Activated CD8-positive, alpha-beta memory T cell treated with anti-CD3 and anti-CD28 coated beads, Interleukin-2, amount 10 ng/mL, durations not matched to agents 7 days and 5 days (primary cell): ENCODE measurements at regions not wholly inside any gene's neighbourhood (a gene's known extent, or its start where the extent isn't known, plus 50 kb on each side); places are given as distances from the start of the nearest gene placed in this dataset.
"Not testable (repeated sequence)": the region's sequence is repeated elsewhere in the genome, so short reads cannot be mapped to it uniquely, and the experiment has no call there.

Experiments used
- ATAC-seq: fragments of 150-1000 bp; cut with Tn5 transposase; one replicate; pipeline ENCODE4 v1.10.0; 2021; ENCODE audit warnings: moderate library complexity
- CTCF ChIA-PET: fragments of 350-600 bp; sonication (Branson Sonifier 250); formaldehyde crosslinking; loops from one replicate; lab custom pipeline; 2021; ENCODE audit warnings: antibody characterized with exemption; lab: Charles Lee
- DNase-seq: peaks from one replicate; pipeline ENCODE4 v3.0.0-alpha.2; 2020
- H3K27ac Mint-ChIP-seq: one replicate; pipeline ENCODE4 v1.8.0; 2021; ENCODE audit warnings: mild to moderate bottlenecking, mixed read lengths
- H3K27me3 Mint-ChIP-seq: one replicate; pipeline ENCODE4 v1.8.0; 2021; ENCODE audit warnings: mixed read lengths
- H3K36me3 Mint-ChIP-seq: one replicate; pipeline ENCODE4 v1.8.0; 2021; ENCODE audit warnings: mild to moderate bottlenecking, mixed read lengths
- H3K4me1 Mint-ChIP-seq: one replicate; pipeline ENCODE4 v1.8.0; 2021; ENCODE audit warnings: mixed read lengths
- H3K4me3 Mint-ChIP-seq: one replicate; pipeline ENCODE4 v1.8.0; 2021; ENCODE audit warnings: mild to moderate bottlenecking, moderate library complexity, mixed read lengths
- H3K9me3 Mint-ChIP-seq: one replicate; pipeline ENCODE4 v1.8.0; 2022; ENCODE audit warnings: low read depth, mixed read lengths

- Mint-ChIP-seq H3K36me3 (peaks cover 13% of the 10 kb centered on the region), H3K4me1 (peaks cover 42% of the 10 kb centered on the region), H3K27me3 (peaks cover 6% of the 10 kb centered on the region), H3K27ac (peak overlapping the region; percentile 57), H3K9me3 (peaks cover 2% of the 10 kb centered on the region), H3K4me3 (peak overlapping the region; percentile 3)
- DNase-seq (peak; percentile 43), ATAC-seq (peak; percentile 47)
- CTCF ChIA-PET, result interaction anchor here (0.7 to 1.3 kb wide), 3 partner anchors 8 to 46 kb away, joined by 3 to 4 read pairs (median 3); no protein-coding TSS in a partner anchor
These were observed 101.2 kb upstream of the EGLN3 start for GRCh38 chr14:34051966-34052657.

DNA sequence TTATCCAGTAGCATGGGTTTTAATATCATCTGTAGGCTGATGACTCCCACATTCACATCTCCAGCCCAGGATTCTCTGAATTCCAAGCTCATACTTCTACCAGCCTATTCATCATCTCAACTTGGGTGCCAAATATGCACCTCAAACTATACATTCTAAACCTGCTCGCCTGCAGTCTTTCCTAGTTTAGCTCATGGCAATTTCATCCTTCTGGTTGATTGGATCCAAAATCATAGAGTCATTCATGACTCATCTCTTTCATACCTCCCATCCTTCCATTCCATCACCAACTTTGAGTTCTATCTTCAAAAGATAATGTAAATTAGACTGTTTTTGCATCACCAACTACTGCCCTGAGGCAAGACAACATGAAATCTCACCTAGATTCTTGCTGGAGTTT is 99.7 kb upstream of the EGLN3 start:
- H3K27ac Mint-ChIP-seq, result no peak overlapping the region
- peaks cover 2% of the 10 kb centered on the region for H3K9me3 Mint-ChIP-seq
- peaks cover 44% of the 10 kb centered on the region for H3K4me1 Mint-ChIP-seq
- peaks cover 6% of the 10 kb centered on the region for H3K27me3 Mint-ChIP-seq
- peaks cover 18% of the 10 kb centered on the region for H3K36me3 Mint-ChIP-seq
- H3K4me3 Mint-ChIP-seq, result no peak overlapping the region
- no peak for DNase-seq
- CTCF ChIA-PET, result no interaction called here
- ATAC-seq, result no peak

DNA sequence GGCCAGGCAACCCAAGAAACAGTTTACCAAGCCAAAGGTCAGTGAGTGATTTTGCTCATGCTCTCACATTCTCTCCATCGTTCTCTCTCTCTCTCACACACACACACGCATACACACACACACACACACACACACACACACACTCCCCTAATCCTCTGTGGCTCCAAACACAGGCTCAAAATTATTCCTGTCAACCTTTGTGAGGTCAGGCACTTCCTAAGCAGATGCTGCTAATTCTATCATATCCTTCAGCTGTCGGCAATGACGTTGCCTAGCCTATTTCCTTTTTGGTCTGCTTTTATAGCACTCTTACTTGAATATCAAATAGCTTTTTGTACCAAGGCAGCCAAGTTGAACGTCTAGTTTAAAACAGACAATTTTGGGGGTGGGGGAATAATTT is 98.9 kb upstream of the EGLN3 start:
- H3K4me3 Mint-ChIP-seq, result no peak overlapping the region
- DNase-seq (no peak), ATAC-seq (no peak)
- H3K4me1 Mint-ChIP-seq, result peaks cover 41% of the 10 kb centered on the region
- H3K27me3 Mint-ChIP-seq, result peaks cover 6% of the 10 kb centered on the region
- H3K36me3 Mint-ChIP-seq, result peaks cover 18% of the 10 kb centered on the region
- H3K27ac Mint-ChIP-seq, result no peak overlapping the region
- CTCF ChIA-PET, result no interaction called here
- H3K9me3 Mint-ChIP-seq, result peaks cover 2% of the 10 kb centered on the region

DNA sequence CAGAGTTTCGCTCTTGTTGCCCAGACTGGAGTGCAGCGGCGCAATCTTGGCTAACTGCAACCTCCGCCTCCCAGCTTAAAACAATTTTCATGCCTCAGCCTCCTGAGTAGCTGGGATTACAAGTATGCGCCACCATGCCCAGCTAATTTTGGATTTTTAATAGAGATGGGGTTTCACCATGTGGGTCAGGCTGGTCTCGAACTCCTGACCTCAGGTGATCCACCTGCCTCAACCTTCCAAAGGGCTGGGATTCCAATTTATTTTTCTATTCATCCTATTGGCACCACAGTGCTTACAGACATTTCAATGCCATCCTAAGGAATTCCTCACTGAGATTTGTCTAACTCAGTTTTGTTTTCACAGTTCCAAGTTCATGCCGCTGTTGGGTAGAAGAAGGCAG is 98.3 kb upstream of the EGLN3 start:
- H3K36me3 Mint-ChIP-seq, result peaks cover 20% of the 10 kb centered on the region
- not testable (repeated sequence) for H3K27me3 Mint-ChIP-seq, DNase-seq, H3K27ac Mint-ChIP-seq, H3K4me3 Mint-ChIP-seq, ATAC-seq, H3K9me3 Mint-ChIP-seq
- H3K4me1 Mint-ChIP-seq, result peaks cover 46% of the 10 kb centered on the region
- CTCF ChIA-PET, result interaction anchor here (1.1 to 1.7 kb wide), 2 partner anchors 11 kb away, joined by 3 to 5 read pairs; no protein-coding TSS in a partner anchor

- Mint-ChIP-seq H3K4me1 (peaks cover 50% of the 10 kb centered on the region), H3K4me3 (no peak overlapping the region), H3K9me3 (peaks cover 6% of the 10 kb centered on the region), H3K27ac (peak overlapping the region; percentile 47), H3K36me3 (peaks cover 26% of the 10 kb centered on the region), H3K27me3 (peaks cover 7% of the 10 kb centered on the region)
- DNase-seq, result no peak
- ATAC-seq, result no peak
- CTCF ChIA-PET, result interaction anchor here (1.8 kb wide), 1 partner anchor 13 kb away, joined by 5 read pairs; no protein-coding TSS in a partner anchor
These were observed 96.1 kb upstream of the EGLN3 start for GRCh38 chr14:34046799-34047520.

DNA sequence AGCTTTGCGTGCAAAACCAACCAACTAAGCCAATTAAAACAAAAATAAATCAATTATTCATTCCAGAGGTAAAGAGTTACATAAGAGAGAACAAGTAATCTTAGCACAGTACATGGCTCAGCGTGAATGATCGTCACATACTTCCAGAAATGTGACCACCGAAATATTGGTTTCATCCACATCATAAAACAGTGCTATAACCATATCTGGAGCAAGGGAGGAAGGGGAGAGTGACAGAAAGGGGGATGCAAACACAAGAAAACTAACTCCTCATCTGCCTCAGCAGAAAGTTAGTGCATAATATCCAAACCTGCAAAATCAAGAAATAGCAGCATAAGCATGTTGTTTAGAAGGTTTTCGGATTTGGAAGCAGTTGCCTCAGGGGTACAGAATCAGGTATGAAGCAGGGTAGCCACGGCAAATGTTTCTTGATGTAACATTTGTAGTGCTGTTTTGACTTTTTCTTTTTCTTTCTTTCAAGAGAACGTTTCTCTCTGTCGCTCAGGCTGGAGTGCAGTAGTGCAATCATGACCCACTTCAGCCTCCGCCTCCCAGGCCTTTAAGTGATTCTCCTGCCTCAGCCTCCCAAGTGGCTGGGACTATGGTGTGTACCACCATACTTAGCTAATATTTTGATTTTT is 93.9 kb upstream of the EGLN3 start:
- Mint-ChIP-seq H3K9me3 (peaks cover 6% of the 10 kb centered on the region), H3K27ac (peak overlapping the region; percentile 86), H3K4me3 (no peak overlapping the region), H3K27me3 (peaks cover 8% of the 10 kb centered on the region), H3K36me3 (peaks cover 21% of the 10 kb centered on the region), H3K4me1 (peaks cover 46% of the 10 kb centered on the region)
- CTCF ChIA-PET, result interaction anchor here (0.9 to 1.1 kb wide), 2 partner anchors 11 to 177 kb away, joined by 3 read pairs; no protein-coding TSS in a partner anchor
- no peak for DNase-seq
- ATAC-seq, result no peak

- Mint-ChIP-seq H3K27me3 (peaks cover 11% of the 10 kb centered on the region), H3K27ac (peak overlapping the region; percentile 86), H3K4me1 (peaks cover 45% of the 10 kb centered on the region), H3K4me3 (no peak overlapping the region), H3K36me3 (peaks cover 21% of the 10 kb centered on the region), H3K9me3 (peaks cover 6% of the 10 kb centered on the region)
- ATAC-seq, result no peak
- no peak for DNase-seq
- CTCF ChIA-PET, result interaction anchor here (0.8 to 1.3 kb wide), 4 partner anchors 8 to 31 kb away, joined by 3 read pairs; no protein-coding TSS in a partner anchor
These were observed 93.4 kb upstream of the EGLN3 start for GRCh38 chr14:34044373-34044637.

DNA sequence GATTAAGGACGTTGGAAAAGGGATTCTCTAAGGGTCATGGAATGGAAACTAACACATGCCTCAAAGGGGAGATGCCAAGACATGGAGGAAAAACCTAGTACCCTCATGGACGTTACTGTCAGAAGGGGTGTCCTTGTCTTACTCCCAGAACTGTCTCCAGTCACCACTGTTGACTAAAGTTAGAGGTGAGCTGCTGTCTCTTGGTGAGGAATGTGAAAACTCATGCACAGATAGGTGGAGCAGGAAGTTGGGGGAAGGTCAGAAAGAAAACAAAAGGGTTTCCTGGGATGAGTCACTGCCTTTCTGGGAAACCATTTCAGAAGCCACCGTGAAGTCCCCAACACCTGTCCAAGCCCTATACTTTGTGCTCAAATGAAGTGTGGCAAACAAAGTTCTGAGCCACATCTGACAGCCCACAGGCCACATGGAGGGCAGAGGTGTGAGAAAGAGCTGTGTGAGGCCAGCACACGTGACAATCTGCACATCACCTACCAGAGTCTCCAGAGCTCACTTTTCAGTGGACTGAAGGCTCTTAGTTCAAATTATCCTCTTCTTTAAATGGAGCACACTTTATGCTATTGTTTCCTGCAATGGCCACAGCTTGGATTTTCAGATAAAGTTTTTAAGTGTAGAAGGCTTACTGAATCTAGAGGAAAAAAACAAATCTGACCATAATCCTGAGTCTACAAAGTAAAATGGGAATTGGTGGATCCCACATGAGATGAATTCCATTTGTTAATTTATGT is 92.9 kb upstream of the EGLN3 start:
- peaks cover 6% of the 10 kb centered on the region for H3K9me3 Mint-ChIP-seq
- peak overlapping the region; percentile 57 for H3K4me3 Mint-ChIP-seq
- H3K4me1 Mint-ChIP-seq, result peaks cover 47% of the 10 kb centered on the region
- H3K36me3 Mint-ChIP-seq, result peaks cover 21% of the 10 kb centered on the region
- CTCF ChIA-PET, result interaction anchor here (0.7 to 1.3 kb wide), 6 partner anchors 8 to 251 kb away, joined by 3 read pairs; no protein-coding TSS in a partner anchor
- peak overlapping the region; percentile 86 for H3K27ac Mint-ChIP-seq
- DNase-seq (peak; percentile 94), ATAC-seq (peak; percentile 94)
- peaks cover 14% of the 10 kb centered on the region for H3K27me3 Mint-ChIP-seq

DNA sequence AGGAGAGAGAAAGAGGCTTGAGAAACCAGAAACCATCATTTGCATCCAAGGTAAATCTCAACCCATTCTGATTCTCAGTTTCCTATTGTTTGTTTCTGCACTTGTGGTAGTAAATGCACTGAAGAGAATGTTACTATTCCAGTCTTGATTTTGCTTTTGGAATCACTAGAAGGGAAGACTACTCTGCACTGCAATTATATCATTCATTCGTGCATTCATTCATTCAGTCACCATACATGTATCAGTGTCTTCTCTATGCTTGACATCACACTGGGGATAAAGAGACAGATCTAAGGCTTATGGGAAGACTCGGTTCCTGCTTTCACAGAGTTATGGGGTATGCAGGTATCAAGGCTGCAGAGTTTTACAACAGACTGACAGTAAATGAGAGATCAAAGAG is 90.3 kb upstream of the EGLN3 start:
- peaks cover 4% of the 10 kb centered on the region for H3K9me3 Mint-ChIP-seq
- peaks cover 12% of the 10 kb centered on the region for H3K36me3 Mint-ChIP-seq
- CTCF ChIA-PET, result no interaction called here
- ATAC-seq, result no peak
- H3K27ac Mint-ChIP-seq, result no peak overlapping the region
- H3K27me3 Mint-ChIP-seq, result peaks cover 11% of the 10 kb centered on the region
- H3K4me3 Mint-ChIP-seq, result no peak overlapping the region
- no peak for DNase-seq
- H3K4me1 Mint-ChIP-seq, result peaks cover 43% of the 10 kb centered on the region

DNA sequence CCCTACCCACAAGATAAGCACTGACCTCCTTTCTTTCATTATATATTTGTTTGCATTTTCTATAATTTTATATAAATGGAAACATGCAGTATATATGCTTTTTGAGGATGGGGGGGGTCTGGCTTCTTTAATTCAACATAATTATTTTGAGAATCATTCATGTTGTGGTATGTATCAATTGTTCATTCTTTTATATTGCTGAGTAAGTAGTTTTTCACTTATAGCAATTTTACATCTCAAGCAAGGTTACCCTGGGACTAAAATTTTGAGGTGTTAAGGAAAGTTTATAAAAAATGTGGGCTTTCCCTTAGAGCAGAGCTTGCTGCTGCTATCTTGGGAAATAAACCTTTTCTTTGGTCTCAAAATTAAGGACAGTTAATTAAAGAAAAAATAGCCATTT is 89.9 kb upstream of the EGLN3 start:
- DNase-seq, result no peak
- Mint-ChIP-seq H3K27me3 (peaks cover 11% of the 10 kb centered on the region), H3K9me3 (peaks cover 4% of the 10 kb centered on the region), H3K4me1 (peaks cover 43% of the 10 kb centered on the region), H3K36me3 (peaks cover 12% of the 10 kb centered on the region), H3K4me3 (no peak overlapping the region), H3K27ac (no peak overlapping the region)
- CTCF ChIA-PET, result no interaction called here
- no peak for ATAC-seq

DNA sequence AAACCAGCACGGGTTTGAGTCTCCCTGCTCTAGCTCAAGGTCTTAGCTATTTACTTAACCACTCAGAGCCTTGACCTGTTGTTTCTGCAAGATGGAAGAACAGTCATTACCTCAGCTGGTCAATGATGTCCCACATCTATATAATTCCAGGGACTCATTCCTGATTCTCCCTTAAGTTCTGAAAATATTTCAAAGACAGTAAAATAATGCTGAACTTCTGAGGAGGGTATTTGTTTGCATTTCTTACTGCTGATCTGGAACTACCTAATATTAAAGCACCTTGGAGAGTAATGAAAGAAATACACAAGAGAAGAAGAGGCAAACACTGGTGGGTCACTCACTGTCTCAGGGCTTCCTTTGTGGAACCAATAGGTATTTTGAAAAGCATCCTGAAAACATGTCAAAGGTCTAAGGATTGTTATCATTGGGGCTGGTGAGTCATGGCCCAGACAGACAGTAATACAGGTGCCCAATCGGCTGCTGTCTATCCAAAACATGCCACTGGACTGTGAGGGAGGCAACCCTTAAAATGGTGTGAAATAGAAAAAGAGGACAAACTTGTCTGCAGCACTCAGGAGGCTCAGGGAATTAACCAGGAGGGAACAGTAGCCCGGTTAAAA is 88.7 kb upstream of the EGLN3 start:
- peaks cover 36% of the 10 kb centered on the region for H3K4me1 Mint-ChIP-seq
- no peak for DNase-seq
- CTCF ChIA-PET, result no interaction called here
- peaks cover 4% of the 10 kb centered on the region for H3K9me3 Mint-ChIP-seq
- no peak overlapping the region for H3K4me3 Mint-ChIP-seq
- H3K36me3 Mint-ChIP-seq, result peaks cover 12% of the 10 kb centered on the region
- H3K27me3 Mint-ChIP-seq, result peaks cover 11% of the 10 kb centered on the region
- H3K27ac Mint-ChIP-seq, result no peak overlapping the region
- ATAC-seq, result no peak

DNA sequence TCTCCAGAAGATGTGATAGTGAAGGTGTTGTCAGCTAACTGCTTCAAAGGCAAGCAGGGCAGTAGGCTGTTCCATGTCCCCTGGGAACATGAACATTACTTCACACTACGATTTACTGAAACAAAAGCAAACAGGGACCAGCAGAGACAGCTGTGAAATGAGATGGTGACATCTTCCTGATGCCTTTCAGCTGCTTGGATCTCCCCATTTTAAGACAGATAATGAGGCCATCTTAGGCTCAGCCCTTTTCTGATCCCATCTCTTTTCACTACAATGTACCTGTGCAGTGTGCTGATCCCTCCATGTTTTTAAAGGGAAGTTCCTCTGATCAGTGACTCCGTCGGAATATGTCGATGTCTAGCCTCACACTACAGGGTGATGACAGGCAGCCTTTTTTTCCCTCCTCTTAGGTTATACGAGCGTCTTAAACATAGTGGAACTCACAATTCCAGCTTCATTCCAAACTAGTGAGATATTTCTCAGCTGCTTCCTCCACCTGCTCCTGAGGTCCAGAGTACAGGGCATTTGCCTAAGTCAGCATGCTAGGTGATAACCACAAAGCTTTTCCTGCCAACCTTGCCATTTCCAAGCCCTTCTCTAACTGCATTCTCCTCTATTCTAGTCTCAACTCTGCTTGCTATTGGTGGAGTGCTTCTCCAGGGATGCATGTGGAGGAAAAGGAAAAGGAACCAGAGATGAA is 87.6 kb upstream of the EGLN3 start:
- H3K27me3 Mint-ChIP-seq, result peaks cover 14% of the 10 kb centered on the region
- CTCF ChIA-PET, result interaction anchor here (1.0 to 1.8 kb wide), 4 partner anchors 10 to 63 kb away, joined by 3 read pairs; no protein-coding TSS in a partner anchor
- no peak for DNase-seq
- H3K4me1 Mint-ChIP-seq, result peaks cover 25% of the 10 kb centered on the region
- H3K36me3 Mint-ChIP-seq, result peaks cover 8% of the 10 kb centered on the region
- ATAC-seq, result no peak
- H3K9me3 Mint-ChIP-seq, result peaks cover under 1% of the 10 kb centered on the region
- H3K4me3 Mint-ChIP-seq, result no peak overlapping the region
- H3K27ac Mint-ChIP-seq, result no peak overlapping the region
